Keratinocyte (primary cell): ENCODE measurements at regions not wholly inside any gene's neighbourhood (a gene's known extent, or its start where the extent isn't known, plus 50 kb on each side); places are given as distances from the start of the nearest gene placed in this dataset.
A peak's percentile ranks its signal among the peaks of the same experiment; 100 is the strongest.

Experiments
- DNase-seq: peaks from one replicate; pipeline ENCODE4 v3.0.0-alpha.2; 2011; ENCODE audit warnings: low read depth, missing footprints, low spot score
- FAIRE-seq: peaks from 2 replicates; lab custom pipeline; 2011; peaks lifted over from hg19 to GRCh38; lab: Jason Lieb, UNC
- H2AFZ ChIP-seq: 2 replicates; pipeline ENCODE4 v1.6.0; 2012; ENCODE audit warnings: low read length, control low read depth, inconsistent platforms; ENCODE audit not compliant: control insufficient read depth
- H3K27ac ChIP-seq: 2 replicates; pipeline ENCODE4 v1.5.1; 2011; ENCODE audit warnings: low read length; ENCODE audit not compliant: control insufficient read depth, insufficient read depth
- H3K27me3 ChIP-seq: 3 replicates; pipeline ENCODE4 v1.6.0; 2011; ENCODE audit warnings: low read length; ENCODE audit not compliant: control insufficient read depth, insufficient read depth; ENCODE audit errors: extremely low read depth
- H3K36me3 ChIP-seq, 2 experiments: 2 replicates in 1 of 2; 3 replicates in 1 of 2; pipeline ENCODE4 v1.5.1; 2011; ENCODE audit warnings: low read length in 2 of 2, mild to moderate bottlenecking in 1 of 2; ENCODE audit not compliant: control insufficient read depth in 2 of 2, insufficient read depth in 2 of 2; ENCODE audit errors: extremely low read depth in 1 of 2
- H3K4me1 ChIP-seq: 3 replicates; pipeline ENCODE4 v1.5.1; 2011; ENCODE audit warnings: low read length; ENCODE audit not compliant: control insufficient read depth, insufficient read depth; ENCODE audit errors: extremely low read depth
- H3K4me2 ChIP-seq: 3 replicates; pipeline ENCODE4 v1.6.0; 2011; ENCODE audit warnings: low read depth, low read length; ENCODE audit not compliant: control insufficient read depth, insufficient read depth; ENCODE audit errors: extremely low read depth
- H3K4me3 ChIP-seq, 3 experiments: fragments of 200-600 bp in 1 of 3; sonication (generic) in 1 of 3; 2 replicates in 2 of 3; 3 replicates in 1 of 3; pipeline ENCODE4 v1.5.1; 2011 to 2016; ENCODE audit warnings: low read length in 3 of 3, mild to moderate bottlenecking in 3 of 3, control low read depth in 2 of 3, inconsistent platforms in 1 of 3, low read depth in 1 of 3, mixed read lengths in 1 of 3, mixed run types in 1 of 3, moderate library complexity in 1 of 3; ENCODE audit not compliant: control insufficient read depth in 2 of 3, insufficient read depth in 2 of 3; ENCODE audit errors: extremely low read depth in 1 of 3
- H3K79me2 ChIP-seq: 2 replicates; pipeline ENCODE4 v1.6.0; 2012; ENCODE audit warnings: low read length; ENCODE audit not compliant: control insufficient read depth, insufficient read depth
- H3K9ac ChIP-seq: 3 replicates; pipeline ENCODE4 v1.6.0; 2011; ENCODE audit warnings: low read length; ENCODE audit not compliant: control insufficient read depth, insufficient read depth; ENCODE audit errors: extremely low read depth
- H3K9me1 ChIP-seq: 3 replicates; pipeline ENCODE4 v1.6.0; 2011; ENCODE audit warnings: low read length; ENCODE audit not compliant: control insufficient read depth, insufficient read depth; ENCODE audit errors: extremely low read depth
- H3K9me3 ChIP-seq: 2 replicates; pipeline ENCODE4 v1.5.1; 2012; ENCODE audit warnings: low read depth, low read length; ENCODE audit not compliant: control insufficient read depth
- H4K20me1 ChIP-seq: 3 replicates; pipeline ENCODE4 v1.6.0; 2011; ENCODE audit warnings: low read length; ENCODE audit not compliant: control insufficient read depth, insufficient read depth; ENCODE audit errors: extremely low read depth
- CTCF ChIP-seq, 3 experiments: IDR thresholded peaks in 1 of 3; conservative IDR thresholded peaks in 1 of 3; optimal IDR thresholded peaks in 1 of 3; 2 replicates in 2 of 3; 3 replicates in 1 of 3; pipeline versions ENCODE3 to v1.5.1; 2011; ENCODE audit warnings: low read length in 3 of 3, mild to moderate bottlenecking in 3 of 3, moderate library complexity in 2 of 3, control low read depth in 1 of 3, inconsistent platforms in 1 of 3; ENCODE audit not compliant: insufficient read depth in 2 of 3; ENCODE audit errors: extremely low read depth in 1 of 3
- EZH2 ChIP-seq: IDR thresholded peaks from one replicate; pipeline ENCODE4 v1.6.1; 2012; ENCODE audit warnings: inconsistent platforms, mild to moderate bottlenecking, low read length, moderate library complexity
- dilution Hi-C: fragments of 300-500 bp; cut with MboI; formaldehyde crosslinking; loops from one replicate; pipeline ENCODE4 v1.7.0; 2020; ENCODE audit warnings: low sequenced_read_pairs; ENCODE audit not compliant: extremely low pct_ligation_motif_present

DNA sequence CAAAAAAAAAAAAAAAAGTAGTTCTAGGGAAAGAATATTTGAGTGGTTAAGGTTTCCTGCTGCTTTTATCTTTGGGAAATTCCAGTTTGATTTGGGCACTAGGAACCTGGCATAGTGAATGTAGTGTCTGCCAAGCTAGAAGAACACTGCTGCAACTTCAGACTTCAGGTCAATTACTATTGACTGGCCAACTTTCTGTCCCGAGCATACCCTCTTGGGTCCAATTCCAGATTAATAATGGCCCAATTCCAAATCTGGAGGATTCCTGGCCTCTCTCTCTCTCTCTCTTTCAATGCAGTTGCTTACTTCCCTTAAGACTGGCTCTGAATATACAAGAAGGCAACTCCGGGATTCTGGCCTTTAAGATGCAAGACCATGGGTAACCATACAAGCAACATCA lies 74.9 kb downstream of the ANKEF1 start:
- Histone ChIP-seq H3K9me1 (no peaks in the 10 kb centered on the region), H3K4me2 (no peak overlapping the region), H3K27ac (no peak overlapping the region), H3K4me1 (peaks cover 26% of the 10 kb centered on the region), H3K36me3 (no peaks in the 10 kb centered on the region), H2AFZ (no peak overlapping the region), H3K4me3 (no peak overlapping the region), H3K9ac (no peak overlapping the region), H3K79me2 (no peaks in the 10 kb centered on the region), H3K27me3 (no peaks in the 10 kb centered on the region), H4K20me1 (no peaks in the 10 kb centered on the region), H3K9me3 (no peaks in the 10 kb centered on the region)
- DNase-seq: no peak
- TF ChIP-seq EZH2: no peak
- TF ChIP-seq CTCF (optimal IDR thresholded peaks at IDR 0.05 in 1 of 3, IDR thresholded peaks at IDR 0.05 in 1 of 3, conservative IDR thresholded peaks at IDR 0.05 in 1 of 3; ENCODE audit: extremely low read depth in 1 of 3, insufficient read depth in 2 of 3, low read length in 3 of 3): no peak
- FAIRE-seq: no peak
- dilution Hi-C loops: no loop called here

- H3K36me3 ChIP-seq: no peaks in the 10 kb centered on the region
- TF ChIP-seq CTCF (optimal IDR thresholded peaks at IDR 0.05 in 1 of 3, IDR thresholded peaks at IDR 0.05 in 1 of 3, conservative IDR thresholded peaks at IDR 0.05 in 1 of 3; ENCODE audit: extremely low read depth in 1 of 3, insufficient read depth in 2 of 3, low read length in 3 of 3) (no peak), EZH2 (no peak)
- H3K27me3 ChIP-seq: no peaks in the 10 kb centered on the region
- H3K9me3 ChIP-seq: no peaks in the 10 kb centered on the region
- no peak overlapping the region for H3K4me2 ChIP-seq
- no peak overlapping the region for H2AFZ ChIP-seq
- peaks cover 31% of the 10 kb centered on the region for H3K4me1 ChIP-seq
- dilution Hi-C loops: no loop called here
- H3K79me2 ChIP-seq: no peaks in the 10 kb centered on the region
- FAIRE-seq (peak; percentile 99), DNase-seq (peak; percentile 48)
- no peak overlapping the region for H3K4me3 ChIP-seq
- no peaks in the 10 kb centered on the region for H3K9me1 ChIP-seq
- no peak overlapping the region for H3K27ac ChIP-seq
- H3K9ac ChIP-seq: no peak overlapping the region
- no peaks in the 10 kb centered on the region for H4K20me1 ChIP-seq
Observed at GRCh38 chr20:10110151-10110550, 75.4 kb downstream of the ANKEF1 start.
